GM18951 (cell line): ENCODE measurements at regions not wholly inside any gene's neighbourhood (a gene's known extent, or its start where the extent isn't known, plus 50 kb on each side); places are given as distances from the start of the nearest gene placed in this dataset.

ENCODE experiments used
- POLR2A ChIP-seq: IDR thresholded peaks from 4 replicates; pipeline ENCODE4 v1.6.1; 2011; ENCODE audit warnings: mild to moderate bottlenecking; ENCODE audit not compliant: insufficient read length, insufficient read depth; ENCODE audit errors: extremely low read depth
- in situ Hi-C: fragments of 300-500 bp; cut with MboI; formaldehyde crosslinking; loops from one replicate; pipeline ENCODE4 v1.12.0; 2022; ENCODE audit warnings: low sequenced_read_pairs, mixed read lengths, inconsistent platforms; ENCODE audit not compliant: unreplicated experiment

DNA sequence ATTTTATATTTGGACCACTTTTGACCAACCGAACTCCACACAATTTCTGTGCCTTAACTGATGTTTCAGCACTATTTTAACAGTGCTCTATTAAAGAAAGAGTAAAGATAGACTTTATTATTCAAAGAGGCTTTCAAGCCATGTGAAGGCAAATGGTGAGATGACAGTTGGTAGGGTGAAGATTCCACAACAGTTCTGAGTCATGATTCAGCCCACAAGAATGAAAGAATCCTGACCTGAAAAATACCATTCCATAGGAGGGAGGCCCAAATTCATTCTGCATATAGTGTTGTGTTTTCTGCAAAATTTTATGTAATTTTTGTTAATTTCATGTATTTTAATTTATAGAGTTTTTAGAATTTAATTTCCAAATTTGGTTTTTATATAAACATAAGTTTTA is 135.6 kb upstream of the STAC start:
- in situ Hi-C loops: no loop called here
- no peak for TF ChIP-seq POLR2A

- in situ Hi-C loops: no loop called here
- no peak for TF ChIP-seq POLR2A
These were observed 131.9 kb upstream of the STAC start for GRCh38 chr3:36248374-36248773.

GRCh38 chr3:36250191-36250590 is 130.1 kb upstream of the STAC start:
- TF ChIP-seq POLR2A: no peak

GRCh38 chr3:36257158-36257852 is 123.0 kb upstream of the STAC start:
- in situ Hi-C loops: no loop called here
- no peak for TF ChIP-seq POLR2A

More at GRCh38 chr3:36250191-36250590, 130.1 kb upstream of the STAC start:
- in situ Hi-C loops: no loop called here

DNA sequence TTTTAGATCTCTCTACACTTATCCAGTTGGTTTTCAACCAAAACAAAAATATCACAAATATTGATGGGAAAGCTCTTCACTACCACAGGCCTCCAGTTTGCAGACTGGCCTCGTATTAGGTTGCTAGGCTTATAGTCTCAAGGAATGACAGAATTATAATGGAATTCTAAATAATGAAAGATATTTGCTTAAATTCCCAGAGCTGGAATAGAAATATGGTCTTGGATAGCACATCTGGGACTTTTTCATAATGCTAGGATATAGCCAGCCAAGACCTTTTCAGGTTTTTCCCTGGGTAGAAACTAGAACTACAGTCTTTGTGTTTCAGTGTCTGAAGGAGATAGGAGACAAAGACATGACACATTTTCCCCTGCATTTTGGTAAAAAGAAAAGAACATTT is 121.9 kb upstream of the STAC start:
- in situ Hi-C loops: no loop called here
- no peak for TF ChIP-seq POLR2A

DNA sequence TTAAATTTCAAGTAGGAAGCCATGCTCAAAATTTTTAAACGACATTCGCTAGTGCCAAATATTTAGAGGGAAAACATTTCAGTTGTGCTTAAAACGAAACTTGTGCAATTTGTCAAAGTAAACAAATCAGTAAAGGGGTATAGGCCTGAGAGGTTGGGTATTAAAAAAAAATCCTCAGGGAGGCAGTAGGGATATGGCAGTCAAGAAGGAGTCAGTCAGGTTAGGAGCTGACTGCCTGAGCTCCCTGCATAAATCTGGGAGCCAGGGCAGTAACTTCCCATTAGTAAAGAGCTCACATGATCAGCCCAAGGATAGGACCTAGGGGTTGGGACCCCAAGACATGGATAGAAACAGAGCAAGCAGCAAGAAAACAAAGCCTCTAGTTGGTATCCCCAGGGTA is 120.7 kb upstream of the STAC start:
- TF ChIP-seq POLR2A: no peak
- in situ Hi-C loops: no loop called here

DNA sequence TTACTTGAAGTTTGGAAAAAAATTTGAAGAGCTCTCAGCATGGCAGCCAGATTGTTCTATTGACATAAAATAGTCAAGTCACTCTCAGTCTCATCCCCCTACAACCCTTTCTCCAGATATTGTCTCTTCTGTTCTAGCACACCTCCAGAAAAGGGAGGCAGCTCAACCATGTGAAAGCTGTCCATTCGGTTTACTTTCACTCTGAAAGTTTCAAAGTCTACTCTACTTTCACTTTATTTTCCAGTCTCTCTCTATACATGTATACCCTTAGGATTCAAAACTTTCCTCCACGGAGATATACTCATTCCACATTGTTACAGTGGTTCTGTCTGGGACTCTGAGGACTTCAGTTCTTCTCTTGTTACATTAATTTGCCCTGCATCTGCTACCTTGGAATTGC is 111.0 kb upstream of the STAC start:
- TF ChIP-seq POLR2A: no peak
- in situ Hi-C loops: no loop called here

GRCh38 chr3:36282766-36283165 is 97.5 kb upstream of the STAC start:
- in situ Hi-C loops: no loop called here
- TF ChIP-seq POLR2A: no peak

DNA sequence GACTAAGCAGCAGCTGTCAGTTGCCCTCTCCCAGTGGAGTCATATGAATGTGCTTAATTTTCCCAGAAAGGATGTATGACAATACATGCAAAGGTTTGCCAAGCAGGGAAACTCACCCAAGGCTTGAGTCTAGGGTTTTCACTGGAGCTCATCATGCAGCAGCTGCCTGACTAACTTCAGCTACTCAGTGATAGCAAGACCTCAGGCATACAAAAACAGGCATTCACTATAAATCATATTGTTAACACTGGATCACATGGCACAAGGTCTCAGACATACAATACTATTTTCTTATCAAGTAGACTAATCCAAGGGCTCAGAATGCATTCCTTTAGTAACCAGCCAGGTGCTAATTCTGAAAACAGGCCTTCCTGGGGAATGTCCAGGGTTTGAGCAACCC is 85.0 kb upstream of the STAC start:
- in situ Hi-C loops: no loop called here
- no peak for TF ChIP-seq POLR2A

DNA sequence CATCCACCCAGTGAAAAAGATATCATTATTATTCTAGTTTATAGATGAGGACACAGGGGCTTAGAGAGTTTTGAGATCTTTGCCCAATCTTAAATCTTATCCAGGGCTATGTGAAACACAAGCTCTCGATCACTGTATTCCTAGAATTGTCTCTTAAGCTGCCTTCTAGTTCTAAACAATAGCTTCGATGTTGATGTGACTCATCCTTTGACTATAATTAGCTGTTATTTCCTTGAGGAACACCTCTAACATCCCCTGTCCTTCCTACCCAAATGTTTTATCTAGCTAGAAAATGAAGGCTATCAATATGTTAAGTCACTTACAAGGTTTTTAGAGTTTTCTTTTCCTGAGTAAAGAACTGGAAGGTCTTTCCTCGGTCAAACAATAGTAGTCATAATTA is 83.1 kb upstream of the STAC start:
- in situ Hi-C loops: no loop called here
- TF ChIP-seq POLR2A: no peak

DNA sequence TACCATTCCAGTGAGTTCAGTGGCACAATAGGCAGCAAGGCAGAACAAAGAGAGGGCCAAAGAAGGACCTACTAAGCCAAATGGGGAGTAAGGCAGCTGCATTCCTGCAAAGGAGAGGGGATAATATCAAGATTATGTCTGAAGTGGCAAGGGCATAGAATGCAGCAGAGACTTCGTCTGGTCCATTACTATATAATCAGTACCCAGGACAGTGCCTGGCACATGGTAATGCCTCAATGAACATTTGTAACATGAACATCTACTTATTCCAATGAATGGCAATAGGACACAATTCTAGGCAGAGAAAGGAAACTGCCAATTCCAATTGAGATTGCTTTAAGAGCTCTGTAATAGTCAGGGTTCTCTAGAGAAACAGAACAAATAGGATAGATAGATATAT is 82.1 kb upstream of the STAC start:
- in situ Hi-C loops: no loop called here
- no peak for TF ChIP-seq POLR2A

DNA sequence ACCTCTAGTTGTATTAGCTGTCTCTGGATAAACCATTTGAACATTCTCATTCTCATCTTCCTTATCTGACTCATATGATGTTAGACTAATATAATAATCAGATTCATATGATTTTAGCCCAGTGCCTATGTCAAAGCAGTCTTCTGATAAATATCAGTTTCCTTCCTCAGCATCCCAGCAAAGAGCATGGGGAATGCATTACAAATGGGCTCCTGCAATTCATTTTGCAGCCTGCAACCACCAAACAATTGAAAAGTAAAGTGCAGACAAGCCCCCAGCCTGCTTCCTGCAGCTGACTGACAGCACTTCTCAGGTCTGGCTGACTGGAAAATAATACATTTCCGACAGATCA is 78.2 kb upstream of the STAC start:
- in situ Hi-C loops: no loop called here
- no peak for TF ChIP-seq POLR2A

DNA sequence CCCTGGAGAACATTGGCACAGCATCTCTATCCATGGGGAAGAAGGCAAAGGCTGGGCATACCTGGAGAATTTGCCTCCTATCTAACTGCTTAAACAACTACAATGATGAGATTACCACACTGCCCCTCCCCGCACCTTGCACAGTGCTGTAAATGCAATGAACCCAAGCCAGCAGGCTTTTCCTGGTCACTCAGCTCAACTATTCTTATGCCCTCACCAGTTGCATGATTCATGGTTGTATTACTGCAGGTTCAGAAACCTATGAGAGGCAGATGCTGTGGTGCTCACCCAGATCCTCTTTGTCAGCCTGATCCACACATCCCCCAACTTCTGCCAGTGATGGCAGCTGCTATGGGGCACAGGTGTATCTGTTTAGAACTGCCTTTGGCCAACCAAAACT is 77.7 kb upstream of the STAC start:
- in situ Hi-C loops: no loop called here

GRCh38 chr3:36303286-36303685 is 77.0 kb upstream of the STAC start:
- TF ChIP-seq POLR2A: no peak
- in situ Hi-C loops: no loop called here

More for the DNA sequence above, 77.7 kb upstream of the STAC start:
- TF ChIP-seq POLR2A: no peak
